HG03103 (cell line): ENCODE measurements at regions not wholly inside any gene's neighbourhood (a gene's known extent, or its start where the extent isn't known, plus 50 kb on each side); places are given as distances from the start of the nearest gene placed in this dataset.
"Not testable (repeated sequence)": the region's sequence is repeated elsewhere in the genome, so short reads cannot be mapped to it uniquely, and the experiment has no call there.

ENCODE experiments used
- ATAC-seq: cut with Tn5 transposase; IDR thresholded peaks from one replicate; pipeline ENCODE4 v1.9.1; 2021; ENCODE audit warnings: low read depth; ENCODE audit not compliant: unreplicated experiment

DNA sequence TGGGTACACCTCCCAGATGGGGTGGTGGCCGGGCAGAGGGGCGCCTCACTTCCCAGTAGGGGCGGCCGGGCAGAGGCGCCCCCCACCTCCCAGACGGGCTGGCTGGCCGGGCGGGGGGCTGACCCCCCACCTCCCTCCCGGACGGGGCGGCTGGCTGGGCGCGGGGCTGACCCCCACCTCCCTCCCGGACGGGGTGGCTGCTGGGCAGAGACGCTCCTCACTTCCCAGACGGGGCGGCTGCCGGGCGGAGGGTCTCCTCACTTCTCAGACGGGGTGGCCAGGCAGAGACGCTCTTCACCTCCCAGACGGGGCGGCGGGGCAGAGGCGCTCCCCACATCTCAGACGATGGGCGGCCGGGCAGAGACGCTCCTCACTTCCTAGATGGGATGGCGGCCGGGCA lies 240.6 kb downstream of the IL20RB start:
- ATAC-seq, result not testable (repeated sequence)

GRCh38 chr3:137199678-137200077 lies 241.9 kb downstream of the IL20RB start:
- no peak for ATAC-seq

DNA sequence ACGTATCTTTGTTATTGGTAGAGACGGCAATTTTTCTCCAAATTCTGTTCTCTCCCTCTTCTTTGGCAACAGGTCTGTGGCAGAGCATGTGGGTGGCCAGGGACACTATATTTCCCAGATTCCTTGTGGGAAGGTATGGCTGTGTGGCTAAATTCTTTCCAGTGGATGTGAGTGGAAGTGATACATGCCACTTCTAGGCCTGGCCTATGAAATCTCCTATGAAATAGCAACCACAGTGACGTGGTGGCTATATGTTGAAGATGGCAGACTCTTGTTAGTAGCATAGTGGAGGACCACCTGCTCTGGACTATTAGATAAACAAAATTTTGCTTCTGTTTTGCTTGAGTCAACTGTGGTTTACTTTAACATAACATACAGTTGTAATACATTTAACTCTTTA lies 243.3 kb downstream of the IL20RB start:
- ATAC-seq, result no peak

DNA sequence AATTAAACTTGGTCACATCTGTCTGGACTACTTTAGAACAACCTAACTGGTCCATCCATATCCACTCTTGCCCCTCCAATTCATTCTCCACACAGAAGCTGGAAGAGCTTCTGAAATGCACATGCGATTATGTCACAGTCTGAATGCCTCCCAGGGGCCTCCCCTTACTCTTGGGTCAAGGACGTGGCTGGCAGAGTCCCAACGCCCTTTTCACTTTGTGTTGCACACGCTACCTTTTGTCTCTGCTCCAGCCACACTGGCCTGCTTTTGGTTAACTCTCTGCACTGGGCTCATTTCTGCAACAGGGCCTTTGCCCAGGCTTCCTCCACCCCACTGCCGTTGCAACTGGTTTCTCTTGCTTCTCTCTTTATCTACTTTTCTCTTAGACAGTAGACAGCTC lies 245.2 kb downstream of the IL20RB start:
- ATAC-seq, result no peak

- ATAC-seq, result no peak
Observed at GRCh38 chr3:137204409-137204808, 246.6 kb downstream of the IL20RB start.

DNA sequence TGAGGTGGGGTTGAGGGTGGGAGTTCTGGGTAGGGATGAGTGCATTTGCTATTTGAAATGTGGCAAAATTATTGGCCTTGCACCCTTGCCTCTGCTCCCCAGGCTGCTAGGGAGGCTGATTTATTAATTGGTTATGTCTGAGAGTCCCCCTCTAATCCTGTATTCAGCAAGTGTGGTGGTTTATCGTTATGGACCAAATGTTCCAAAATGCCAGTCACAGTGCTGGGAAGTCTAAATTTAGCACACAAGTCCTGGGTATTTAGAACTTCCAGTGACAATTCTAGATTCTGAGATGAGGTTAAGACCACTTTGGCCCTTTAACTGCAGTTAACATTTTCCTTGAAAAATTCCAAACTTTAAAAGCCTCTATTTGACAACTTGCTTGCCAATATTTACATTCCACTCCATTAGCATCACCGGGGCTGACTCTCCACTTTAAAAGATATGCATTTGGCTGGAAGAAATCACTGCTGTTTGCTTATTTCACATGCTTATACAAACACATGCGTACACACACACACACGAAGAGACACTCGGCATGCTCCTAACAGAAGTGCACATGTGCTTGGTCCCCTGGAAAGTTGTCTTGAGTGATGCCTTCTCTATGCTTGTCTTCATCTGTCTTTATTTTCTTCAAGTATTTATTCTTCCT lies 247.7 kb downstream of the IL20RB start:
- ATAC-seq, result no peak

- no peak for ATAC-seq
Observed at GRCh38 chr3:137207616-137208015, 249.8 kb downstream of the IL20RB start.

DNA sequence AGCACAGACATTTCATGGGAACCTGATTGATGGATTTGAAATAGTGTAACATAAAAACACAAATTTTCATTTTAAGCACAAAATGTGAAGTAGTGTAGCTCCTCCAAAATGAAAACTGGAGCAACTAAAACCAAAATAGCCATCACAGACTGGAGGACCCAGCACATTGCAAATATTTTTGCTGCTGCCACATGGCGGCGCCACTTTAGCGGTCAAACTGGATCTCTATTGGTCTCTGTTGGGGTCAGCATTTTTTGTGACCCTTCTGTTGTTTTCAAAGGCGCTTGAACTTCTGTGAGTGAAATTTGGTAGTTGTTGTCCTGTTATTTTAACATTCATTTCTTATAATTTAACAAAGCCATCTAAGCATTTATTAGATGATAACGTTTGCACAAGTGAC lies 259.9 kb downstream of the IL20RB start:
- ATAC-seq, result no peak

GRCh38 chr3:137219801-137220445 lies 262.1 kb downstream of the IL20RB start:
- ATAC-seq, result no peak

- no peak for ATAC-seq
Observed at GRCh38 chr3:137222736-137223225, 265.0 kb downstream of the IL20RB start.

- ATAC-seq, result no peak
Observed at GRCh38 chr3:137224464-137224863, 266.7 kb downstream of the IL20RB start.

DNA sequence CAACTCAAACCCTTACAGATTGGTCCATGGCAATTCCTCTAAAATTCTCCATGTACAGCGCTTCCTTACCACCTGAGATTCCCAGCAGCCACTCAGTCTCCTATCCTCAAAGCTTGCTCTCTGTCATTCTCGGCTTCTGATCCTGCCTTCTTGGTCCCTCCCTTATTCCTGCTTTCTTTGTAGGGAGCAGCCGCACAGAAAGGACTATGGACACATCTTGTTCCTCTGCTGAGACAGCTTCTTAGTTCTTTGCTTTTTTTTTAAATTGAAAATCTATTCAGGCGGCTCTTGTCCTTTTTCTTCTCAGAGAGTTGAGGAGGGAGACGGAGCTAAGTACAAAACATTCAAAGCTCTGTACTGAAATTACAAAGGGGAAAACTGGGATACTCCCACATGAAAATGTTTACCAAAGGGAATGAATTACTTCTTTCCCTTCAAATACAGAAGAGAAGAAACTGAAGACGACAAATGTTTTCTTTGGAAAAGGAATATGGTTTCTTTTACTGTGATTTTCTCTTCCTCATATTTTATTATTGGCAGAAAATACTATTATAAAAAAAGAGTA lies 285.1 kb downstream of the IL20RB start:
- ATAC-seq, result no peak

DNA sequence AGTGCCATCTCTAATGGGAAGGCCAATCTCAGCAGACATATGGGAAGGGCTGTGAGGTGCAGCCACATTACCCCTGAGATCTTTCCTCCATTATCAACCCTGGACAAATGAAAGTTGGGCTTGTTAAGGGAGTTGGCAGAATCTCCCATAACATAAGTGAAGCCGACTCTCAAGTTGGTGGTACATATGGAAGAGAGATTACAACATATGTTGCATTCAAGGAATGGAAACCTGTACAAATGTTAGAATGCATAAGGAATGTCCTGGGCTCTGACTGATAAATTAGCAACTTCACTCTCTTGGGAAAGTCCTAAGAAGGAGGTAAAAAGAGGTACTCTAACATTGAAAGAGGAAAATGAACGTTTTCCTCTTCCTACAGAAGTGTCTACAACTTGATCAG lies 288.7 kb downstream of the IL20RB start:
- ATAC-seq, result no peak

GRCh38 chr3:137249311-137249940 lies 291.6 kb downstream of the IL20RB start:
- peak; percentile 53 for ATAC-seq

DNA sequence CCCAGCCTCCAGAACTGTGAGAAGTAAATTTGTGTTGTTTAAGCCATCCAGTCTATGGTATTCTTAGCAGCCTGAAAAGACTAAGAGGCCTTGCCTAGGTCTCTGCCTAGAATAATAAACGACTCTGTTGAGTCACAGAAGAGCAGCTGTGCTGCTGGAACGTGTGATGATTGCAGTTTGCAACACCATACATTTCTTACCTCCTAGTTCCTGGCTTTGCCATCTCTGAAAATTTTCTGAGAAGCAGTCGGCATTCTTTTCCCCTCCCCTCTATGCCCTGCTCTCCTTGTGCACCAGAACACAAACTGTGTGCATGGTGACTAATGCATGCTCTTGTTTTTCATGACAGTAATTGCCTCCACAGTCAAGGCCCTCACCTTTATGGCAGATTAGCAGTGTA lies 301.3 kb downstream of the IL20RB start:
- no peak for ATAC-seq

GRCh38 chr3:137259701-137260100 lies 301.9 kb downstream of the IL20RB start:
- ATAC-seq, result no peak

- ATAC-seq, result no peak
Observed at GRCh38 chr3:137264071-137264820, 306.5 kb downstream of the IL20RB start.

DNA sequence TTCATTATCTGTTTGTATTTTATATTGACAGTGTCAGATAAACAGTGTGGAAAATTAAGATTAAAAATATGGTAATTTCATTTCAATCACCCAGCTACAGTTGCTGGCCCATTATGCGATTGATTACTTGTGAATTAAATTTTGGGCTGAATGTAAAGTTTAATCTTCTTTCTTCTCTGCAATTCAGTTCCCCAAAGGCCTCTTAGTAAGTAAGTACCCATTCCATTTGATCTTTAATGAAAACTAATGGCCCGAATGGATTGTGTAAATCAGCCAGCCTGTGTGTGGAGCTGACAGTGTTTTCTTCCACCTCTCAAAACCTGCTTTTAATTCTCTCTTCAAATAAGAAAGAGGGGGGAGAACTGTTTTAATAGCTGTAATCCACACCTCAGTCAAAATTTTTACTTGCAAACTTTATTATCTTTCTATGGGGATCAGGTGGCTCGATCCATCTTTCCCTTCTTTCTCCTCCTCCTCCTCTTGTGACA lies 307.1 kb downstream of the IL20RB start:
- ATAC-seq, result no peak

GRCh38 chr3:137282871-137283270 lies 325.1 kb downstream of the IL20RB start:
- ATAC-seq, result no peak

- no peak for ATAC-seq
Observed at GRCh38 chr3:137285924-137286323, 328.1 kb downstream of the IL20RB start.

GRCh38 chr3:137293086-137293485 lies 335.3 kb downstream of the IL20RB start:
- no peak for ATAC-seq
